ENCODE measurements at regions not wholly inside any gene's neighbourhood (a gene's known extent, or its start where the extent isn't known, plus 50 kb on each side); places are given as distances from the start of the nearest gene placed in this dataset.

GRCh38 chr5:117486879-117487391 is 912.3 kb upstream of the SEMA6A start:
- no peak overlapping the region for H4K91ac ChIP-seq (ENCODE audit: insufficient read length, low read depth, low read length)
- no peak overlapping the region for H2BK5ac ChIP-seq (ENCODE audit: insufficient read length, low read length)
- no peaks in the 10 kb centered on the region for H3K9me3 ChIP-seq (ENCODE audit: control insufficient read depth, low read depth, low read length)
- H3K9me3 Mint-ChIP-seq, result no peaks in the 10 kb centered on the region
- H2BK20ac ChIP-seq (ENCODE audit: low read depth, low read length, poor library complexity, severe bottlenecking), result no peak overlapping the region
- H2BK15ac ChIP-seq (ENCODE audit: low read depth, low read length), result no peak overlapping the region
- H3K4me1 ChIP-seq (ENCODE audit: insufficient read depth, low read length), result 0 out of 2 replicates have a peak, but pooled peaks cover 2% of the 10 kb centered on the region
- no peaks in the 10 kb centered on the region for H4K20me1 ChIP-seq (ENCODE audit: control insufficient read depth, insufficient read depth, insufficient read length)
- no peak overlapping the region for H2BK12ac ChIP-seq (ENCODE audit: insufficient read length, low read depth, low read length)
- DNase-seq, result no peak
- H3K27me3 Mint-ChIP-seq (ENCODE audit: low read depth), result no peaks in the 10 kb centered on the region
- no peak overlapping the region for H3K23ac ChIP-seq (ENCODE audit: insufficient read length, low read depth, low read length)
- no peaks in the 10 kb centered on the region for H3K23me2 ChIP-seq (ENCODE audit: insufficient read length, low read depth, low read length, poor library complexity, severe bottlenecking)
- H2BK120ac ChIP-seq (ENCODE audit: low read depth, low read length, poor library complexity, severe bottlenecking), result no peak overlapping the region
- no peaks in the 10 kb centered on the region for H3K27me3 ChIP-seq (ENCODE audit: insufficient read depth, low read length)
- no peaks in the 10 kb centered on the region for H3K36me3 Mint-ChIP-seq (ENCODE audit: insufficient read depth in 1 of 3, low read depth in 3 of 3)
- H3K4ac ChIP-seq (ENCODE audit: low read depth, low read length), result no peak overlapping the region
- H3K4me1 Mint-ChIP-seq, result no peaks in the 10 kb centered on the region
- no peaks in the 10 kb centered on the region for H3K79me2 ChIP-seq (ENCODE audit: insufficient read depth, low read length)
- no peak for TF ChIP-seq CTCF (conservative IDR thresholded peaks at IDR 0.05)
- H3K18ac ChIP-seq (ENCODE audit: insufficient read length, low read depth, low read length), result no peak overlapping the region
- no peak overlapping the region for H3K14ac ChIP-seq (ENCODE audit: insufficient read depth, low read length)
- no peak overlapping the region for H3T11ph ChIP-seq (ENCODE audit: low read length)
- H3K4me2 ChIP-seq (ENCODE audit: insufficient read depth, insufficient read length, low read length), result no peak overlapping the region
- H4K8ac ChIP-seq (replicated peaks; ENCODE audit: insufficient read length, low read depth, low read length), result no peak overlapping the region
- H2AFZ ChIP-seq (ENCODE audit: low read length), result no peak overlapping the region
- H3K4me3 Mint-ChIP-seq, result no peak overlapping the region
- H2AK5ac ChIP-seq (ENCODE audit: insufficient read length, low read length), result no peak overlapping the region
- H3K79me1 ChIP-seq (ENCODE audit: insufficient read depth, low read depth, low read length, poor library complexity, severe bottlenecking), result no peaks in the 10 kb centered on the region
- no peak overlapping the region for H3K56ac ChIP-seq (ENCODE audit: insufficient read length, low read depth, low read length)
- no peak overlapping the region for H4K5ac ChIP-seq (ENCODE audit: insufficient read length, low read depth, low read length)
- H3K27ac ChIP-seq (ENCODE audit: insufficient read length, low read depth, low read length), result no peak overlapping the region
- H3K9ac ChIP-seq (ENCODE audit: extremely low read depth, insufficient read length, low read length), result no peak overlapping the region
- H3K27ac Mint-ChIP-seq, result no peak overlapping the region; a peak in 1 of 7 replicates
